NCI-H128 (cell line): ENCODE measurements at regions not wholly inside any gene's neighbourhood (a gene's known extent, or its start where the extent isn't known, plus 50 kb on each side); places are given as distances from the start of the nearest gene placed in this dataset.
"Not testable (repeated sequence)": the region's sequence is repeated elsewhere in the genome, so short reads cannot be mapped to it uniquely, and the experiment has no call there.

ENCODE experiments used
- DNase-seq: peaks from one replicate; lab custom pipeline; 2025; ENCODE audit not compliant: unreplicated experiment; lab: John Stamatoyannopoulos, UW

GRCh38 chr4:62482355-62482754, 1282.2 kb downstream of the ADGRL3 start:
- no peak for DNase-seq

GRCh38 chr4:62475596-62475995, 1275.5 kb downstream of the ADGRL3 start:
- DNase-seq, result no peak

DNA sequence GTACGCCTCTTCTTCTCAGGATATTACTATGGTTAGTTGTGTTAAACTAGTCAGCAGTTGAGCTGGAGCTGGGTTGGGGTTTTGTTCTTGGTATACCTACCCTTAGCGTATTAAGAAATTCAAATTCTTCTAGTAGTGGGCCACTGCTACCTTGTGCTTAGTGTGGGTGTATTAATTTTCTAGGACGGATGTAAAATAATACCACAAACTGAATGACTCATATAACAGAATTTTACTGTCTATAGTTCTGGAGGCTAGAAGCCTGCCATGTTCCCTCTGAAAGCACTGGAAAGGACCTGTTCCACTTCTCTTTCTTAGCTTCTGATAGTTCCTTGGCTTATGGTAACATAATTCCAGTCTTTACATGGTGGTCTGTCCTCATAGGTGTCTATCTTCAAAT, 1274.7 kb downstream of the ADGRL3 start:
- no peak for DNase-seq

- no peak for DNase-seq
Measured at GRCh38 chr4:62471021-62471420, 1270.9 kb downstream of the ADGRL3 start.

DNA sequence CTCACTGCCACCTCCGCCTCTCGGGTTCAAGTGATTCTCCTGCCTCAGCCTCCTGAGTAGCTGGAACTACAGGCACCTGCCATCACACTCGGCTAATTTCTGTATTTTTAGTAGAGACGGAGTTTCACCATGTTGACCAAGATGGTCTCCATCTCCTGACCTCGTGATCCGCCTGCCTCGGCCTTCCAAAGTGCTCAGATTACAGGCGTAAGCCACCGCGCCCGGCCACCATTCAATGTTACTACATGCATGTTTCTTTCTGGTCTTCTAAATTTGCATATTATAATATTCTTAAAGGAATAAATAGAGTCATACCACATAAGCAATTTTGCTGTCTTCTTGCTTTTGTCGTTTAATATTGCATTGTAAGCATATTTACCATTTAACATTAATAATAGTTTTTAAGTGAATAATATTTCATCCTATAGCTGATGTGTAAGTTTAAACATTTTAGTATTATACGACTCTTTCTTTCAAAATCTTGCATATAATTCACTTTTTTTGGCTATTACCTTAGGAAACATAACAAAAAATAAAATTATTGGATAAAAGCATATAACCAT, 1270.4 kb downstream of the ADGRL3 start:
- no peak for DNase-seq

DNA sequence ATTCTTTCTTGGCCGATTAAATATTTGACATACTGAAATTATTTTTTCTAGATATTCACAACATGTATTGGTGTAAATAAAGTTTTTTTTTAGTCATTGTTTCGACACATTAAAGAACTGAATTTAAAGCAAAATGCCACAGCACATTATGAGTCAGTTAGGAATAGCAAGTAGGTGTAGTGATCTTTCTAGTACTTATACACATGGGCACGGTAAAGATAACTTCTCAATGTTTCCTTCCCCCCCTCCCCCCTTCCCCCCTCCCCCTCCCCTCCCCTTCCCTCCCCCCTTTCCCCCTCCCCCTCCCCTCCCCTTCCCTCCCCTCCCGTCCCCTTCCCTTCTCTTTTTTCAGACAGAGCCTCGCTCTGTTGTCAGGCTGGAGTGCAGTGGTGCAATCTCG, 1269.9 kb downstream of the ADGRL3 start:
- DNase-seq, result no peak

GRCh38 chr4:62461961-62462360, 1261.8 kb downstream of the ADGRL3 start:
- no peak for DNase-seq

GRCh38 chr4:62460329-62460728, 1260.2 kb downstream of the ADGRL3 start:
- no peak for DNase-seq

DNA sequence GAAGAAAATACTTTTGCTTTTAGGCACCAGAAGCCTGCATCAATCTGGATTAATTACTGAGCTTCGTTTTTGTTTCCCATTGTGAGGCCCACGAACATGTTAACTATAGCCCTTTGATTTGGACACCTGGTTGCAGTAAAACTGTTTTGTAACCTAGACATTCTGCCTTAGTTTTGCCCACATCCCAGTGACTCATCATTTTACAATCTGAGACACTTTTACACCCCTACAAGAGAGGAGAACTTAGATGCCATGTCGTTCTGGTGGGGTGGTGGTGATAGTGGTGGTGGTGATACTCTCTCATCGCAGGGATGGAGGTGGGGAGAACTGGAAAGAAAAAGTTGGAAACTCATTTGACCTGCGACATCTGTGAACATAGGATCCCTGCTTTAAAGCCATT, 1257.2 kb downstream of the ADGRL3 start:
- DNase-seq, result no peak

- DNase-seq, result no peak
Measured at GRCh38 chr4:62455871-62456270, 1255.7 kb downstream of the ADGRL3 start.

- no peak for DNase-seq
Measured at GRCh38 chr4:62454535-62454934, 1254.4 kb downstream of the ADGRL3 start.

DNA sequence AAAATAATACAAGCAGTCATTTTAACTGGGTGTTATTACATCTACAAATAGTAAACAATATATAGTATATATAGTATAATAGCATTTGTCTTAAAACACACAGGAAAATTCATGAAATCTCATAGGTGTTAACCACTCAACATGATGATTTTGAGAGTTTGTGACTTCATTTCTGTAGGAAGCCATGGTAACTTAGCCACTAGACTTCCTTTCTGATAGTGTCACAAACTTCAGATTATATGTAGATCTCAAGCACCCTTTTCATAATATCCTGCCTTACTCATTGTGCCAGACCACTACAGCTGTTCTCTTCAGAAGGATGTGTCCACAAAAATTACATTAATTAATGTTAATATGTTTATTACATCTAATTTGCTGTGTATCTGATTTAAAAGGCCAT, 1250.6 kb downstream of the ADGRL3 start:
- DNase-seq, result no peak

GRCh38 chr4:62449538-62449937, 1249.4 kb downstream of the ADGRL3 start:
- no peak for DNase-seq

- no peak for DNase-seq
Measured at GRCh38 chr4:62448911-62449310, 1248.8 kb downstream of the ADGRL3 start.

GRCh38 chr4:62439051-62439450, 1238.9 kb downstream of the ADGRL3 start:
- no peak for DNase-seq

GRCh38 chr4:62434921-62435320, 1234.8 kb downstream of the ADGRL3 start:
- no peak for DNase-seq

- DNase-seq, result not testable (repeated sequence)
Measured at GRCh38 chr4:62431513-62432231, 1231.5 kb downstream of the ADGRL3 start.

DNA sequence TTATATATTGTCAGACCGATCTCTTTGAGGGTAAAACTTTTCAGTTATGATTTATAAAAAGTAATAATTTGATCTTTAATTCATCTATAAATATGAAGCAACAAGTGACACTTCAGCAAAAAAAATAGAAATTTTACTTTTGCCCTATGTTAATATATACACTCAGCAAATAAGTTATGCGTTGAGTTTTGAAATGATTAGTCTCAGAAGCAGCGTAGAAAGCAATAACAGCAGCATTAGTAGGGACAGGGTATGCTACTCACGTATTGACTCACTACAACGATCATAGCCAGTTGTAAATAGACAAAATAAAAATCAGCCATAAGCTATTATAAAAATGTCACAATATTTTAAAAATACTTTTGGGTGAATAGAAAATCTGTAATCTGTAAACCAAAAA, 1229.2 kb downstream of the ADGRL3 start:
- DNase-seq, result no peak

DNA sequence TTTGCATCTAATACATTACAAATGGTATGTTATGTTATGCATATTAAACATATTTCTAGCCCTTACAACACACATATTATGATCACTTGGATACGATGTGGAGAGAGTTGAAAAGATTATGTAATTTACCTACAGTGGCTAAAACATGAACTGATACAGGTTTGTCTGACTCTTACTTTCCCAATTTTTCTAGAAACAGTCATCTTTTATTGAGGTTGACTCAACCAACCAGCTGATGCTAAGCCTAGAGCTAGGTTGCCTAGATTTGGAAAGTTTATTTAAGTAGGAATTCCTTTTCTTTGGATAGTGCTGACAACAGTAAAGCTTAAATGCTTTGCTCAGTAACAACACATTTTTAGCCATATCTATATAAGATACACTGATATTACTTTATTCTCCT, 1215.1 kb downstream of the ADGRL3 start:
- DNase-seq, result no peak

DNA sequence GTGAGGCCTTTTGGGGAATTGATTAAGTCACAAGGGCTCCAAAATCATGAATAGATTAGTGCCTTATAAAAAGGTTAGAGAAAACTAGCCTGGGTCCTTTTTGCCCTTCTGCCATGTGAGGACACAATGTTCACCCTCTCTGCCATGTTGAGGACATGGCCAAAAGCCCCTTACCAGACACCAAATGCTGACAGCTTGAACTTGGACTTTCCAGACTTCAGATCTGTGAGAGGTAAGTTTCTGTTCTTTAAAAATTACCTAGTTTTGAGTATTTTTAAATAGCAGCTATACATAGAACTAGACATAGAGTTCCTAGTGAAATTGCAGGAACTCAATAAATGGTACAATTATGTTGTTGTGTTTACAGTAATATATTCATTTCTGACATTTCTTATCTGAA, 1214.4 kb downstream of the ADGRL3 start:
- DNase-seq, result no peak

GRCh38 chr4:62410371-62411003, 1210.4 kb downstream of the ADGRL3 start:
- no peak for DNase-seq

- DNase-seq, result no peak
Measured at GRCh38 chr4:62408454-62408853, 1208.3 kb downstream of the ADGRL3 start.

DNA sequence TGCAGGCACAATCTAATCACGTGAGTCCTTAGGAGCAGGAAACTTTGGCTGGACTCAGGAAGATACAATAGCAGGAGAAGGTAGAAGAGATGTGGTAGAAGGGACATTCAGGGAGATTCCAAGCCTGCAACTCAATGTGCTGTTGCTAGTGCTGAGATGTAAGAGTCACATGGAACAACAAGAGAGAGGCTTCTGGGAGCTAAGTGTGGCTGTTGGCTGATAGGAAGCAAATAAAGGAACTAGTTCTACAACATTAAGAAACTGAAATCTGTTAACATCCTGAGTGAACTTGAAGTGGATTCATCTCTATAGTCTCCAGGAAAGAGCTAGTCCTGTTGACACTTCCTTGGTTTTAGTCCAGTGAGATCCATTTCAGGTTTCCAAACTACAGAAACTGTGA, 1207.4 kb downstream of the ADGRL3 start:
- DNase-seq, result no peak
